Non-pigmented ciliary epithelial cell (primary cell): ENCODE measurements at regions not wholly inside any gene's neighbourhood (a gene's known extent, or its start where the extent isn't known, plus 50 kb on each side); places are given as distances from the start of the nearest gene placed in this dataset.
A peak's percentile ranks its signal among the peaks of the same experiment; 100 is the strongest.

Source experiments
- DNase-seq: peaks from one replicate; pipeline ENCODE4 v3.0.0-alpha.2; 2010; ENCODE audit warnings: low read depth

GRCh38 chr18:43649649-43650357 lies 372.5 kb upstream of the SYT4 start:
- no peak for DNase-seq

GRCh38 chr18:43650426-43650825 lies 373.1 kb upstream of the SYT4 start:
- no peak for DNase-seq

GRCh38 chr18:43651057-43651456 lies 373.8 kb upstream of the SYT4 start:
- DNase-seq: no peak

- no peak for DNase-seq
Observed at GRCh38 chr18:43656547-43656946, 379.3 kb upstream of the SYT4 start.

GRCh38 chr18:43661570-43661969 lies 384.3 kb upstream of the SYT4 start:
- peak; percentile 63 for DNase-seq

- DNase-seq: peak; percentile 90
Observed at GRCh38 chr18:43662657-43663056, 385.4 kb upstream of the SYT4 start.

- no peak for DNase-seq
Observed at GRCh38 chr18:43663159-43663558, 385.9 kb upstream of the SYT4 start.

- no peak for DNase-seq
Observed at GRCh38 chr18:43664487-43665008, 387.3 kb upstream of the SYT4 start.

- DNase-seq: peak; percentile 91
Observed at GRCh38 chr18:43665105-43665788, 388.0 kb upstream of the SYT4 start.

- no peak for DNase-seq
Observed at GRCh38 chr18:43668866-43669265, 391.6 kb upstream of the SYT4 start.

- no peak for DNase-seq
Observed at GRCh38 chr18:43671431-43671830, 394.1 kb upstream of the SYT4 start.

- DNase-seq: no peak
Observed at GRCh38 chr18:43680096-43680495, 402.8 kb upstream of the SYT4 start.

- DNase-seq: no peak
Observed at GRCh38 chr18:43681661-43682060, 404.4 kb upstream of the SYT4 start.

- DNase-seq: no peak
Observed at GRCh38 chr18:43682196-43682595, 404.9 kb upstream of the SYT4 start.

GRCh38 chr18:43686709-43687108 lies 409.4 kb upstream of the SYT4 start:
- DNase-seq: no peak

- DNase-seq: peak; percentile 54
Observed at GRCh38 chr18:43692099-43692690, 414.9 kb upstream of the SYT4 start.

- no peak for DNase-seq
Observed at GRCh38 chr18:43702399-43702798, 425.1 kb upstream of the SYT4 start.

GRCh38 chr18:43703050-43703449 lies 425.8 kb upstream of the SYT4 start:
- DNase-seq: no peak

- DNase-seq: no peak
Observed at GRCh38 chr18:43705850-43706249, 428.6 kb upstream of the SYT4 start.

GRCh38 chr18:43710135-43710534 lies 432.8 kb upstream of the SYT4 start:
- DNase-seq: no peak

GRCh38 chr18:43714343-43715010 lies 437.2 kb upstream of the SYT4 start:
- DNase-seq: no peak

GRCh38 chr18:43719267-43719795 lies 442.0 kb upstream of the SYT4 start:
- DNase-seq: peak; percentile 15
